Astrocyte (in vitro differentiated cells and primary cell): ENCODE measurements at regions not wholly inside any gene's neighbourhood (a gene's known extent, or its start where the extent isn't known, plus 50 kb on each side); places are given as distances from the start of the nearest gene placed in this dataset.

ENCODE experiments used
- DNase-seq: peaks from one replicate; pipeline ENCODE4 v3.0.0-alpha.2; 2010; ENCODE audit warnings: low read depth
- FAIRE-seq: peaks from 2 replicates; lab custom pipeline; 2011; peaks lifted over from hg19 to GRCh38; lab: Jason Lieb, UNC
- H2AFZ ChIP-seq: 2 replicates; pipeline ENCODE4 v1.6.0; 2012; ENCODE audit warnings: low read depth, low read length, inconsistent platforms
- H3K27ac ChIP-seq: 2 replicates; pipeline ENCODE4 v1.5.1; 2011; ENCODE audit warnings: low read depth, low read length, inconsistent platforms
- H3K27me3 ChIP-seq: 2 replicates; pipeline ENCODE4 v1.6.0; 2011; ENCODE audit warnings: low read length, inconsistent platforms; ENCODE audit not compliant: insufficient read depth
- H3K36me3 ChIP-seq: 2 replicates; pipeline ENCODE4 v1.5.1; 2011; ENCODE audit warnings: low read length, inconsistent platforms; ENCODE audit not compliant: insufficient read depth
- H3K4me1 ChIP-seq: 2 replicates; pipeline ENCODE4 v1.5.1; 2011; ENCODE audit warnings: low read length, inconsistent platforms; ENCODE audit not compliant: insufficient read depth
- H3K4me2 ChIP-seq: 2 replicates; pipeline ENCODE4 v1.6.0; 2012; ENCODE audit warnings: low read length, inconsistent platforms
- H3K4me3 ChIP-seq: 2 replicates; pipeline ENCODE4 v1.5.1; 2011; ENCODE audit warnings: low read depth, mild to moderate bottlenecking, low read length, inconsistent platforms; ENCODE audit not compliant: insufficient read depth
- H3K79me2 ChIP-seq: 2 replicates; pipeline ENCODE4 v1.6.0; 2012; ENCODE audit warnings: mild to moderate bottlenecking, low read length, inconsistent platforms; ENCODE audit not compliant: insufficient read depth
- H3K9ac ChIP-seq: 2 replicates; pipeline ENCODE4 v1.6.0; 2012; ENCODE audit warnings: mild to moderate bottlenecking, low read length, inconsistent platforms
- H3K9me3 ChIP-seq: 2 replicates; pipeline ENCODE4 v1.5.1; 2012; ENCODE audit warnings: low read depth, mild to moderate bottlenecking, low read length, inconsistent platforms; ENCODE audit not compliant: insufficient read depth
- H4K20me1 ChIP-seq: 2 replicates; pipeline ENCODE4 v1.6.0; 2012; ENCODE audit warnings: low read length, inconsistent platforms; ENCODE audit not compliant: insufficient read depth
- H3K27ac Mint-ChIP-seq: one replicate; pipeline ENCODE4 v1.8.0; 2021; ENCODE audit warnings: mild to moderate bottlenecking, mixed read lengths; ENCODE audit not compliant: unreplicated experiment
- H3K27me3 Mint-ChIP-seq: one replicate; pipeline ENCODE4 v1.8.0; 2021; ENCODE audit warnings: low read depth, mixed read lengths; ENCODE audit not compliant: unreplicated experiment
- H3K36me3 Mint-ChIP-seq: one replicate; pipeline ENCODE4 v1.8.0; 2021; ENCODE audit warnings: low read depth, mixed read lengths; ENCODE audit not compliant: unreplicated experiment
- H3K4me1 Mint-ChIP-seq: one replicate; pipeline ENCODE4 v1.8.0; 2021; ENCODE audit warnings: low read depth, mixed read lengths; ENCODE audit not compliant: unreplicated experiment
- H3K4me3 Mint-ChIP-seq: one replicate; pipeline ENCODE4 v1.8.0; 2021; ENCODE audit warnings: mild to moderate bottlenecking, moderate library complexity, mixed read lengths; ENCODE audit not compliant: unreplicated experiment
- H3K9me3 Mint-ChIP-seq: one replicate; pipeline ENCODE4 v1.8.0; 2021; ENCODE audit warnings: mild to moderate bottlenecking, mixed read lengths; ENCODE audit not compliant: unreplicated experiment
- EZH2 ChIP-seq: IDR thresholded peaks from 2 replicates; pipeline ENCODE4 v1.6.1; 2012; ENCODE audit warnings: mild to moderate bottlenecking, low read length, inconsistent platforms; ENCODE audit not compliant: insufficient read depth
- TF ChIP-seq, protein P1 (sequence below): IDR thresholded peaks from 2 replicates; pipeline ENCODE4 v1.5.1; 2011; ENCODE audit warnings: low read depth, mild to moderate bottlenecking, inconsistent platforms, low read length, moderate library complexity; ENCODE audit not compliant: insufficient read depth

GRCh38 chr1:104358086-104358485, 608.4 kb downstream of the AMY1C start:
- Histone ChIP-seq H3K4me2 (no peak overlapping the region), H4K20me1 (no peaks in the 10 kb centered on the region), H3K9ac (no peak overlapping the region), H3K9me3 (no peaks in the 10 kb centered on the region), H2AFZ (no peak overlapping the region), H3K36me3 (no peaks in the 10 kb centered on the region), H3K79me2 (no peaks in the 10 kb centered on the region), H3K4me1 (no peaks in the 10 kb centered on the region), H3K27ac (no peak overlapping the region), H3K4me3 (no peak overlapping the region), H3K27me3 (no peaks in the 10 kb centered on the region)
- no peaks in the 10 kb centered on the region for H3K9me3 Mint-ChIP-seq
- DNase-seq (no peak), FAIRE-seq (no peak)
- no peaks in the 10 kb centered on the region for H3K4me1 Mint-ChIP-seq
- no peaks in the 10 kb centered on the region for H3K27me3 Mint-ChIP-seq
- H3K4me3 Mint-ChIP-seq: no peak overlapping the region
- no peaks in the 10 kb centered on the region for H3K36me3 Mint-ChIP-seq
- no peak for TF ChIP-seq EZH2
- TF ChIP-seq, protein P1, sequence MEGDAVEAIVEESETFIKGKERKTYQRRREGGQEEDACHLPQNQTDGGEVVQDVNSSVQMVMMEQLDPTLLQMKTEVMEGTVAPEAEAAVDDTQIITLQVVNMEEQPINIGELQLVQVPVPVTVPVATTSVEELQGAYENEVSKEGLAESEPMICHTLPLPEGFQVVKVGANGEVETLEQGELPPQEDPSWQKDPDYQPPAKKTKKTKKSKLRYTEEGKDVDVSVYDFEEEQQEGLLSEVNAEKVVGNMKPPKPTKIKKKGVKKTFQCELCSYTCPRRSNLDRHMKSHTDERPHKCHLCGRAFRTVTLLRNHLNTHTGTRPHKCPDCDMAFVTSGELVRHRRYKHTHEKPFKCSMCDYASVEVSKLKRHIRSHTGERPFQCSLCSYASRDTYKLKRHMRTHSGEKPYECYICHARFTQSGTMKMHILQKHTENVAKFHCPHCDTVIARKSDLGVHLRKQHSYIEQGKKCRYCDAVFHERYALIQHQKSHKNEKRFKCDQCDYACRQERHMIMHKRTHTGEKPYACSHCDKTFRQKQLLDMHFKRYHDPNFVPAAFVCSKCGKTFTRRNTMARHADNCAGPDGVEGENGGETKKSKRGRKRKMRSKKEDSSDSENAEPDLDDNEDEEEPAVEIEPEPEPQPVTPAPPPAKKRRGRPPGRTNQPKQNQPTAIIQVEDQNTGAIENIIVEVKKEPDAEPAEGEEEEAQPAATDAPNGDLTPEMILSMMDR: no peak
- H3K27ac Mint-ChIP-seq: no peak overlapping the region

DNA sequence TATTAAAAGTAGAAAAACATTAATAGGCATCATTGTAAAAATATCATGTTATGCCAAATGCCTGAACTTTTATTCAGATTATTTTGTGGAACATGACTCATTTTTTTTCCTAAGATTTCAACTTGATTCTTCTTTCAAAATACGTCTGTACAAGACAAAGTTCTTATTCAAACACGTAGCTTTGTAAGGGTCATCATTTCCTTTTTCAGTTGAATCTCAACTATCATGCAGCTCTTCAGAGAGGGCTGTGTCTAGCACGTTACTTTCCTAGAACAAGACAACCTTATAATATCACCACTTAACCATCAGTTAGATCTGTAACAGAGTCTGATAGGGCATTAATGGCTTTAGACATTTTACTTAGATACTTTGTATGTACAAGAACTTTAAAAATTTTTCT, 608.9 kb downstream of the AMY1C start:
- no peaks in the 10 kb centered on the region for H3K36me3 ChIP-seq
- no peaks in the 10 kb centered on the region for H3K4me1 ChIP-seq
- no peak overlapping the region for H3K9ac ChIP-seq
- H3K4me3 ChIP-seq: no peak overlapping the region
- H3K9me3 ChIP-seq: no peaks in the 10 kb centered on the region
- DNase-seq: no peak
- H3K79me2 ChIP-seq: no peaks in the 10 kb centered on the region
- no peak for FAIRE-seq
- H2AFZ ChIP-seq: no peak overlapping the region
- H3K4me2 ChIP-seq: no peak overlapping the region
- Mint-ChIP-seq H3K27me3 (no peaks in the 10 kb centered on the region), H3K27ac (no peak overlapping the region), H3K4me3 (no peak overlapping the region), H3K9me3 (no peaks in the 10 kb centered on the region), H3K36me3 (no peaks in the 10 kb centered on the region), H3K4me1 (no peaks in the 10 kb centered on the region)
- no peaks in the 10 kb centered on the region for H3K27me3 ChIP-seq
- H4K20me1 ChIP-seq: no peaks in the 10 kb centered on the region
- TF ChIP-seq, protein P1: no peak
- TF ChIP-seq EZH2: no peak
- H3K27ac ChIP-seq: no peak overlapping the region

- no peak overlapping the region for H3K4me3 Mint-ChIP-seq
- no peaks in the 10 kb centered on the region for H4K20me1 ChIP-seq
- DNase-seq (no peak), FAIRE-seq (no peak)
- no peak overlapping the region for H3K27ac Mint-ChIP-seq
- no peaks in the 10 kb centered on the region for H3K36me3 ChIP-seq
- no peaks in the 10 kb centered on the region for H3K9me3 Mint-ChIP-seq
- H3K27me3 ChIP-seq: no peaks in the 10 kb centered on the region
- H2AFZ ChIP-seq: no peak overlapping the region
- no peaks in the 10 kb centered on the region for H3K4me1 ChIP-seq
- H3K9ac ChIP-seq: no peak overlapping the region
- H3K27me3 Mint-ChIP-seq: no peaks in the 10 kb centered on the region
- H3K79me2 ChIP-seq: no peaks in the 10 kb centered on the region
- no peaks in the 10 kb centered on the region for H3K36me3 Mint-ChIP-seq
- H3K4me1 Mint-ChIP-seq: no peaks in the 10 kb centered on the region
- no peak for TF ChIP-seq EZH2
- TF ChIP-seq, protein P1: no peak
- no peak overlapping the region for H3K4me2 ChIP-seq
- no peak overlapping the region for H3K4me3 ChIP-seq
- H3K27ac ChIP-seq: no peak overlapping the region
- peaks cover 4% of the 10 kb centered on the region for H3K9me3 ChIP-seq
Observed at GRCh38 chr1:104378414-104378813, 628.7 kb downstream of the AMY1C start.
